ENCODE measurements at regions not wholly inside any gene's neighbourhood (a gene's known extent, or its start where the extent isn't known, plus 50 kb on each side); places are given as distances from the start of the nearest gene placed in this dataset.

DNA sequence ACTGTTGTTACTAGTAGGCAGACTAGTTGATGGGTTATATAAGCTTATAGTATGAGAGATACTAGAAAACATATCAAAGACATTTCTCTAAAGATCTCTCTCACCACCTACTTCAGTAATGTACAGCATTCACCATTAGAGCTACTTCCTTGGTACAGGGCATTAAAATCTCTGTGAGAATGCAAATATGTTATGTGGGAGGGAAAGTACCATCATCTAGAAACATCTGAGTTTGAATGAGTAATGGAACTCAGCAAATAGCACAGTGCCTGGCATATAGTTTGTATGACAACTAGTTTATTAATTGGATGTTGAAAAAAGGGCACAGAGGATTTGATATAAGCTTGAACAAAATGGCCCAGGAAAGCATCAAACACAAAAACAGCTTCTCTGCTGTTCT, 211.1 kb downstream of the GLUD2 start:
- Histone ChIP-seq H3K36me3 (ENCODE audit: control insufficient read depth, insufficient read depth, low read length) (no peaks in the 10 kb centered on the region), H3K27me3 (ENCODE audit: control insufficient read depth, insufficient read depth, low read length) (no peaks in the 10 kb centered on the region), H3K4me3 (ENCODE audit: low read depth, low read length) (no peak overlapping the region)
- DNase-seq (ENCODE audit: low read depth): no peak
- TF ChIP-seq, protein P1, sequence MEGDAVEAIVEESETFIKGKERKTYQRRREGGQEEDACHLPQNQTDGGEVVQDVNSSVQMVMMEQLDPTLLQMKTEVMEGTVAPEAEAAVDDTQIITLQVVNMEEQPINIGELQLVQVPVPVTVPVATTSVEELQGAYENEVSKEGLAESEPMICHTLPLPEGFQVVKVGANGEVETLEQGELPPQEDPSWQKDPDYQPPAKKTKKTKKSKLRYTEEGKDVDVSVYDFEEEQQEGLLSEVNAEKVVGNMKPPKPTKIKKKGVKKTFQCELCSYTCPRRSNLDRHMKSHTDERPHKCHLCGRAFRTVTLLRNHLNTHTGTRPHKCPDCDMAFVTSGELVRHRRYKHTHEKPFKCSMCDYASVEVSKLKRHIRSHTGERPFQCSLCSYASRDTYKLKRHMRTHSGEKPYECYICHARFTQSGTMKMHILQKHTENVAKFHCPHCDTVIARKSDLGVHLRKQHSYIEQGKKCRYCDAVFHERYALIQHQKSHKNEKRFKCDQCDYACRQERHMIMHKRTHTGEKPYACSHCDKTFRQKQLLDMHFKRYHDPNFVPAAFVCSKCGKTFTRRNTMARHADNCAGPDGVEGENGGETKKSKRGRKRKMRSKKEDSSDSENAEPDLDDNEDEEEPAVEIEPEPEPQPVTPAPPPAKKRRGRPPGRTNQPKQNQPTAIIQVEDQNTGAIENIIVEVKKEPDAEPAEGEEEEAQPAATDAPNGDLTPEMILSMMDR (IDR thresholded peaks at IDR 0.05; ENCODE audit: insufficient read depth, low read depth, low read length): no peak
- ChIA-PET POLR2A (no interaction called here), CTCF (interaction anchor here (1.2 kb wide), 1 partner anchor 761 kb away, joined by 3 read pairs; no protein-coding TSS in a partner anchor)

DNA sequence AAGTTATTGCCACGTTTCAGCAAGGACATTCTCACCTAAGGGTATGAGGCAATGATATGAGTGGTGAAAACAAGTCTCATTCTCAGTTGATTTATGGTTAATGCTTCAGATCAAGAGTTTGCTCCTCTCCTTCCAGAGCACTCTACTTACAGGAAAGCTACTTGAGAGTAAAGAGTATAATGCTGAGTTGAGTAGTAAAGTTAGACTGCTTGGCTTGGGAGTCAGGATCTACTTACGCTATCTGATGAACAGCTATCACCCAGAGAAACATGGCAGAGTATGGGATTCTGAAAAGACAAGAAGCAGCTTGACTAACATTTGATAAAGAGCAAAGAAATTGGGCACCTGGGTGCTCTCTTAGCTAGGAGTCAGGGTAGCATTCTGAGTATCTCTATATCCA, 211.8 kb downstream of the GLUD2 start:
- no peak for DNase-seq (ENCODE audit: low read depth)
- Histone ChIP-seq H3K4me3 (ENCODE audit: low read depth, low read length) (no peak overlapping the region), H3K27me3 (ENCODE audit: control insufficient read depth, insufficient read depth, low read length) (no peaks in the 10 kb centered on the region), H3K36me3 (ENCODE audit: control insufficient read depth, insufficient read depth, low read length) (no peaks in the 10 kb centered on the region)
- ChIA-PET CTCF (interaction anchor here (1.2 kb wide), 1 partner anchor 762 kb away, joined by 3 read pairs; no protein-coding TSS in a partner anchor), POLR2A (no interaction called here)
- TF ChIP-seq, protein P1 (IDR thresholded peaks at IDR 0.05; ENCODE audit: insufficient read depth, low read depth, low read length): no peak

DNA sequence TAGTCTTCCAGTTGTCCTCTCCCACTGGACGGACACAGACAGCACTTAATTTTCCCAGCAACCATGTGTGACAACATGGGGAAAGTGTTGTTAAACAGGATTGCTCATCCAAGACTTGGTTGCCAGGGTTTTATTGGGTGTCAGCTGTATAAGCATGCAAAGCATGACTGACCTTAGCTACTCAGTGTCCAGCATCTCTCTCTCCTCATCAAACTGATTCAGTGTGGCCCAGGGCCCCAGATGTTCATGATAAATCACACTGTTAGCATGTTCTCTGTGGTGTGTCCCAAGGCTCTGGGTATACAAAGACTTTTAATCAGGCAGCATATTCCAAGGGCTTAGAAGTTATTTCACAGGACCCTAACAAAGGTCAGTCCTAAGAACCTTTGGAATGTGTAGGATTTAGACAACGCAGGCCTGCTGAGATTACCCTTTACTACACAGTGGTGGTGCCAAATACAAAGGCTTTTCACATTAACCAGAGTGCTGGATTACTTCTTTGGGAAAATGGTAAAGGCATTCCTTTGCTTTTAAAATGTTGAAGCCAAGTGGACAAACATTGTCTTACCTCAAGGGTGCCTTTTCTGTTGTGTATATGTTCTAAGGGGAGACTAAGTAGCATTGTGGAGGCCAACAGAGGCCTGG, 213.3 kb downstream of the GLUD2 start:
- Histone ChIP-seq H3K36me3 (ENCODE audit: control insufficient read depth, insufficient read depth, low read length) (no peaks in the 10 kb centered on the region), H3K27me3 (ENCODE audit: control insufficient read depth, insufficient read depth, low read length) (no peaks in the 10 kb centered on the region), H3K4me3 (ENCODE audit: low read depth, low read length) (no peak overlapping the region)
- no peak for DNase-seq (ENCODE audit: low read depth)
- CTCF ChIA-PET: no interaction called here
- POLR2A ChIA-PET: no interaction called here
- TF ChIP-seq, protein P1 (IDR thresholded peaks at IDR 0.05; ENCODE audit: insufficient read depth, low read depth, low read length): no peak

DNA sequence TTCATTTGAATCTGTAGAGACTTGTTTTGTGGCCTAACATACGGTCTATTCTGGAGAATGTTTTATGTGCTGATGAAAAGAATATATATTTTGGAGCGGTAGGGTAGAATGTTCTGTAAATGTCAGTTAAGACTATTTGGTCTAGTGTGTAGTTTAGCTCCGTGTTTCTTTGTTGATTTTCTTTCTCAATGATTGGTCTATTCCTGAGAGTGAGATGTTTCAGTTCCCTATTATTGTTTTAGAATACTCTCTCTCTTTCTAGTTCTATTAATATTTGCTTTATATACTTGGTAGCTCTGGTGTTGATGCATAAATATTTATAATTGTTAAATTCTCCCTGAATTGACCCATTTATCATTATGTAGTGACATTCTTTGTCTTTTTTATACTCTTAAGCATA, 236.5 kb downstream of the GLUD2 start:
- ChIA-PET POLR2A (no interaction called here), CTCF (no interaction called here)
- Histone ChIP-seq H3K4me3 (ENCODE audit: low read depth, low read length) (no peak overlapping the region), H3K36me3 (ENCODE audit: control insufficient read depth, insufficient read depth, low read length) (no peaks in the 10 kb centered on the region), H3K27me3 (ENCODE audit: control insufficient read depth, insufficient read depth, low read length) (no peaks in the 10 kb centered on the region)
- DNase-seq (ENCODE audit: low read depth): no peak
- TF ChIP-seq, protein P1 (IDR thresholded peaks at IDR 0.05; ENCODE audit: insufficient read depth, low read depth, low read length): no peak

DNA sequence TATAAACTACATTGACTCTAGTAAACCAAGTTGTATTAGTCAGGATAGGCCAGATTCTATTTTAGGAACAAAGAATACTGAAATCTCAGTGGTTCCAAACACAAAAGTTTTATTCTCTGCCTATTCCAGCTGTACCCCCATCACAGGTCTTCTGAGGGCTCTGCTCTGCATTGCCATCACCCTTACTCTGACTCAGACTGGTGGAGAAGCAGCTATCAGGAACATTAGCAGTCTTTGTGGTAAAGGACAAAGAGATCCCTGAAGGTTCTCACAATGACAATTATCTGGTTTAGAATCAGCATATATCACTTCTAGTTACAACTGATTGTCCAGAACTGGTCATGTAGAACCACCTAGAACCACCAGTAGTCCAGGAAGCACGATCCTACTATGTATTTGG, 251.1 kb downstream of the GLUD2 start:
- DNase-seq (ENCODE audit: low read depth): no peak
- CTCF ChIA-PET: interaction anchor here (0.5 kb wide), 1 partner anchor 145 kb away, joined by 3 read pairs; no protein-coding TSS in a partner anchor
- Histone ChIP-seq H3K27me3 (ENCODE audit: control insufficient read depth, insufficient read depth, low read length) (no peaks in the 10 kb centered on the region), H3K36me3 (ENCODE audit: control insufficient read depth, insufficient read depth, low read length) (no peaks in the 10 kb centered on the region), H3K4me3 (ENCODE audit: low read depth, low read length) (no peak overlapping the region)
- TF ChIP-seq, protein P1 (IDR thresholded peaks at IDR 0.05; ENCODE audit: insufficient read depth, low read depth, low read length): no peak
- POLR2A ChIA-PET: no interaction called here
